HAP-1 (cell line): ENCODE measurements at regions not wholly inside any gene's neighbourhood (a gene's known extent, or its start where the extent isn't known, plus 50 kb on each side); places are given as distances from the start of the nearest gene placed in this dataset.
"Not testable (repeated sequence)": the region's sequence is repeated elsewhere in the genome, so short reads cannot be mapped to it uniquely, and the experiment has no call there.

Experiments
- DNase-seq, 2 experiments: peaks; one replicate each; pipeline ENCODE4 v3.0.0-alpha.2; 2016 to 2020; ENCODE audit warnings: low spot score in 2 of 2
- H3K27me3 ChIP-seq: fragments of 250-450 bp; sonication (Bioruptor Pico); 2 replicates; pipeline ENCODE4 v1.5.1; 2020; ENCODE audit warnings: low read depth, mild to moderate bottlenecking, moderate library complexity
- H3K36me3 ChIP-seq: fragments of 250-450 bp; sonication (Bioruptor Pico); replicated peaks from 2 replicates; pipeline ENCODE4 v1.5.1; 2020; ENCODE audit warnings: mild to moderate bottlenecking
- H3K4me1 ChIP-seq: fragments of 250-450 bp; sonication (Bioruptor Pico); 2 replicates; pipeline ENCODE4 v1.5.1; 2020; ENCODE audit warnings: mild to moderate bottlenecking
- H3K4me3 ChIP-seq: fragments of 250-450 bp; sonication (Bioruptor Pico); 2 replicates; pipeline ENCODE4 v1.5.1; 2020; ENCODE audit warnings: mild to moderate bottlenecking, moderate library complexity
- H3K9me3 ChIP-seq: fragments of 250-450 bp; sonication (Bioruptor Pico); 2 replicates; pipeline ENCODE4 v1.5.1; 2020; ENCODE audit warnings: mild to moderate bottlenecking, moderate library complexity
- in situ Hi-C: fragments of 300-500 bp; cut with MboI; formaldehyde crosslinking; loops from 3 replicates; pipeline ENCODE4 v1.14.3; 2020; ENCODE audit warnings: low sequenced_read_pairs, inconsistent platforms, mixed read lengths

DNA sequence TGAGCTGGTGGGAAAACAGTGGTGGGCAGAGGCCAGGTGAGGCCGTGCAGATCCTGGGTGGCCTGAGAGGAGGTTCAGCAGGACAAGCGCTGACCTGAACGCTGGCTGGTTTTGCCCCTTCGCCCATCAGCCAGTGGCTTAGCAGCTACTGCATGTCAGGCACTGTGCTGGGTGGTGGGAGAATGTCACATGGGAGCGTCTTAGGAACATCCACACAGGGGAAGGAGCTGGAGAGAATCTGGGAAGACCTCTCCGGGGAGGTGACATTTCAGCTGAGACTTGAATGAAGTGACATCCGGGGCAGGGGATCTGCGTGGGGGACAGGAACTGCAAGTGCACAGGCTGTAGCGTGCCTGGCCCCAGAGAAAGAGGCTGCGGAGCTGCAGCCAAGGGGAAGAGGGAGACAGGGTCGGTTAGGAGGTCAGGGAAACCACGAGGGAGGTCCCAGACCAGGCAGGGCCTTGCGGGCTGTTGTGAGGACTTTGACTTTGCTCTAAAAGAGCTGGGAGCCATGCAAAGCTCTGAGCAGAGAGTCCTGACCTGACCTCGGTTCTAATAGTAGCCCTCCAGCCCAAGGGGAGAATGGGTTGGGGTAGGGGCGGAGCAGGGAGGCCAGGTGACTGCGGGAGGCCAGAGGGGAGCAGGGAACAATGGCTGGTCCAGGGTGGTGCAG lies 156.8 kb upstream of the PTPN1 start:
- no peaks in the 10 kb centered on the region for H3K9me3 ChIP-seq
- in situ Hi-C loops, result no loop called here
- no peak for DNase-seq
- no peaks in the 10 kb centered on the region for H3K27me3 ChIP-seq
- no peaks in the 10 kb centered on the region for H3K36me3 ChIP-seq
- H3K4me1 ChIP-seq, result no peaks in the 10 kb centered on the region
- no peak overlapping the region for H3K4me3 ChIP-seq

GRCh38 chr20:50354721-50355589 lies 155.2 kb upstream of the PTPN1 start:
- in situ Hi-C loops, result no loop called here
- H3K4me1 ChIP-seq, result no peaks in the 10 kb centered on the region
- H3K4me3 ChIP-seq, result no peak overlapping the region
- no peak for DNase-seq
- H3K27me3 ChIP-seq, result no peaks in the 10 kb centered on the region
- H3K36me3 ChIP-seq, result no peaks in the 10 kb centered on the region
- no peaks in the 10 kb centered on the region for H3K9me3 ChIP-seq

DNA sequence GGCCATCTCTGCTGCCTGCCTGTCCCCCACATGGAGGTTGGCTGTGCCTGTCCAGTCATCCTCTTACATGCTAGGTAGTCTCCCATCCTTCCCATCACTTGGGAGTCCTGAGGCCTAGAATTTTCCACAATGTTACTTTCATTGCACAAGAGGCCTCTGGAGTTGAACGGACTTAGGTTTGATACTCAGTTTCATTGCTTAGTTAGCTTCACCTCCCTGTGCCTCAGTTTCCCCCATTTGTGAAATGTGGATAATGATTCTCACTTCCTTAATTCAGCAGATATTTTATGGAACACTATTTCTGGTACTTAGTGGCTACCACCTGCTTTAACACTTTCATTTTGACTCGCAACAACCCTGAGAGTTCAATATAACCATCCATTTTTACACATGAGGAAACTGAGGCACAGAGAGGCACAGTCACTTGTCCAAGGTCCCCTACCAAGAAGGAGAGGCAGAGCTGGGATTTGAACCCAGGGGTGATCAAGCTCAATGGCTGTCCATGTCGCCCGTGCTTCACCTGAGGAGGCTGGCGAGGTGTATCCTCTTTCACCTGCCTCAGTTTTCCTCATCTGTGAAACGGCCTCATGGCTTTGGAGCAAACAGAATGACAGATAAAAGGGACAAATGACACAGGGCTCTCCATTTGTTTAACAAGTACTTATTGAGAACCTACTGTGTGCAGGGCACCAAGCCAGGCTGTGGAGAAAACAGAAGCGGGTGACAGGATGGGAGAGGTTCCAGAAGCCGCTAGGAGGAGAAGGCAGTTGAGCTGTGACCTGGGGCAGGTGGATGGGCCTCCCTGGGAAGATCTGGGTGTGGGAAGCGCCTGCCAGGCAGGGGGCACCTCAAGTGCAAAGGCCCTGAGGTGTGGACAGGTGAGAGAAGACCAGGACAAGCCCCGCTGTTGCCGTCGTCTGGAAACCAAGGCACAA lies 154.3 kb upstream of the PTPN1 start:
- Histone ChIP-seq H3K4me3 (no peak overlapping the region), H3K27me3 (no peaks in the 10 kb centered on the region), H3K9me3 (no peaks in the 10 kb centered on the region), H3K36me3 (no peaks in the 10 kb centered on the region), H3K4me1 (no peaks in the 10 kb centered on the region)
- no peak for DNase-seq
- in situ Hi-C loops, result no loop called here

DNA sequence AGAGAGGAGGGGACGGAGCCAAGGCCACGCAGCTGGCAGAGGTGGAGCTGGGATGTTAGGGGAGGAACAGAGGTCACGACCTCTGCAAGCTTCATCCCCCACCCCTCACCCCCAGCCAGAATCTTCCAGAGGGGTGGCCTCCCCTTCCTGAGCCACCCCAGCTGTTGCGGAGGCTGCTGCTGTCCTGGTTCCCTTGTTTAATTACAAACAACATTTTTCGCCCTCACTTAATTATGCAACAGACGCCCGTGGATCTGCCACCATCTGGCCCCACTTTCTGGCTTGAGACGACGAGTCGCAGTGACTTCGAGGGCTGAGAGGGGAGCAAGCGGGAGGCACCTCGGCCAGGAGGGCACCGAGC lies 153.7 kb upstream of the PTPN1 start:
- in situ Hi-C loops, result no loop called here
- Histone ChIP-seq H3K36me3 (no peaks in the 10 kb centered on the region), H3K4me3 (no peak overlapping the region), H3K9me3 (no peaks in the 10 kb centered on the region), H3K4me1 (no peaks in the 10 kb centered on the region), H3K27me3 (no peaks in the 10 kb centered on the region)
- no peak for DNase-seq

DNA sequence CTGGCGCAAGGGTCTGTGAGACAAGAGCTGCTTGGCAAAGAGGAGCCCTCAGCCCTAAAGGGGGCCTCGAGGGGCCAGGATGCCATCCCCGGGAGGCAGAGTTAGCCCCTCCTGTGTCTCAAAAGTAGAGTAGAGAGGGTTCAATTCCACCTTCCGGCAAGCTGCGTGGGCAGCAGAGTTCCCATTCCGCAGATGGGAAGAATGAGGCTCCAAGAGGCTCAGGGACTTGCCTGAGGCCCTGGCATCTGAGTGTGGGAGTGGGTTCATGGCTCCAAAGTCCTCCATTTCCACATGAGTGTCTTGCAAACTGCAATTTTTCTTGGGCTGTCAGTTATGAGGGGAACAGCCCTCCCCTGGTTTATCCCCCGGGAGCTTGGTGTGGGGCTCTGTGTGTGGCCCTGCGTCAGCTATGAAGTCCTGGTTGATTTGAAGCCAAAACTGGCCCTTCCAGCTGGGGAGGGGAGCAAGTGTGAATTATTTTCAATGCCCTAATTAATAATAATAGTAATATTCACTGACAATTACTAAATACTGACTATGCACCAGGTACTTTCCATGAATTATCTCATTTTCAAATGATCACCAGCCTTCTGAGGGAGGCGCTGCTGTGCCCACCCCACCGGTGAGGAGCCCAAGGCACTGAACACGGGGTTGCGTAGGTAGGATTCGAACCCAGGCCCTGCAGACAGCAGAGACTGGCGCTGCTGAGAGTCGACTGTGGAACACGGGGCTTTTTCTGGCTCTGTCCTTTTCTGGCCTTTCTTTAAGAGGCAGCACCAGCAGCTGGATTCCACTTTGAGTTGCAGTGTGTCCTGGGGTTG lies 153.0 kb upstream of the PTPN1 start:
- no peaks in the 10 kb centered on the region for H3K9me3 ChIP-seq
- no peaks in the 10 kb centered on the region for H3K4me1 ChIP-seq
- no peak for DNase-seq
- no peaks in the 10 kb centered on the region for H3K36me3 ChIP-seq
- in situ Hi-C loops, result no loop called here
- peaks cover 3% of the 10 kb centered on the region; the same call in 1 of the 2 replicates for H3K27me3 ChIP-seq
- H3K4me3 ChIP-seq, result no peak overlapping the region

DNA sequence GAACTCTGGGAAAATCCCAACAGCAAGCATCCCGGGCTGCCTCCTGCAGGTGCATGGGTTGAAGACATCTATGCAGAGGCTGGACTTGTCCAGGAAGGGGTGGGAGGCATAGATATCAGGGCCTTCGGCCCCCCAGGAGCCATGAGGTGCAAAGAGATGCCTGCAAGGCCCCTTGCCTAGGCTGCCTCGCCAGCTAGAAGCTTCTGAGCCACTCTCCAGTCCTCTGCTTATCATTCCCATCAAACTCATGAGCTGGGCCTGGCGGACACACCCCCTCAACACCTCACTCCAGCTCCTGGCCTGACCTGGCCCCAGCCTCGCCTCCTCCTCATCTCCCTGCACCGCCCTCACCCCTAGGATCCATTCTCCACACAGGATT lies 152.4 kb upstream of the PTPN1 start:
- DNase-seq, result no peak
- Histone ChIP-seq H3K36me3 (no peaks in the 10 kb centered on the region), H3K4me1 (no peaks in the 10 kb centered on the region), H3K27me3 (peaks cover 6% of the 10 kb centered on the region; the same call in 1 of the 2 replicates), H3K4me3 (no peak overlapping the region), H3K9me3 (no peaks in the 10 kb centered on the region)
- in situ Hi-C loops, result no loop called here

- H3K4me3 ChIP-seq, result no peak overlapping the region
- H3K36me3 ChIP-seq, result no peaks in the 10 kb centered on the region
- DNase-seq, result no peak
- in situ Hi-C loops, result no loop called here
- H3K9me3 ChIP-seq, result no peaks in the 10 kb centered on the region
- peaks cover 6% of the 10 kb centered on the region; the same call in 1 of the 2 replicates for H3K27me3 ChIP-seq
- no peaks in the 10 kb centered on the region for H3K4me1 ChIP-seq
These were observed 152.0 kb upstream of the PTPN1 start for GRCh38 chr20:50358166-50358565.

GRCh38 chr20:50358971-50359370 lies 151.2 kb upstream of the PTPN1 start:
- Histone ChIP-seq H3K36me3 (no peaks in the 10 kb centered on the region), H3K9me3 (no peaks in the 10 kb centered on the region), H3K4me3 (no peak overlapping the region), H3K27me3 (peaks cover 14% of the 10 kb centered on the region), H3K4me1 (no peaks in the 10 kb centered on the region)
- in situ Hi-C loops, result no loop called here
- DNase-seq, result no peak

- no peaks in the 10 kb centered on the region for H3K36me3 ChIP-seq
- DNase-seq, result no peak
- H3K4me3 ChIP-seq, result no peak overlapping the region
- H3K4me1 ChIP-seq, result no peaks in the 10 kb centered on the region
- H3K9me3 ChIP-seq, result no peaks in the 10 kb centered on the region
- in situ Hi-C loops, result no loop called here
- peaks cover 19% of the 10 kb centered on the region for H3K27me3 ChIP-seq
These were observed 150.5 kb upstream of the PTPN1 start for GRCh38 chr20:50359607-50360217.

DNA sequence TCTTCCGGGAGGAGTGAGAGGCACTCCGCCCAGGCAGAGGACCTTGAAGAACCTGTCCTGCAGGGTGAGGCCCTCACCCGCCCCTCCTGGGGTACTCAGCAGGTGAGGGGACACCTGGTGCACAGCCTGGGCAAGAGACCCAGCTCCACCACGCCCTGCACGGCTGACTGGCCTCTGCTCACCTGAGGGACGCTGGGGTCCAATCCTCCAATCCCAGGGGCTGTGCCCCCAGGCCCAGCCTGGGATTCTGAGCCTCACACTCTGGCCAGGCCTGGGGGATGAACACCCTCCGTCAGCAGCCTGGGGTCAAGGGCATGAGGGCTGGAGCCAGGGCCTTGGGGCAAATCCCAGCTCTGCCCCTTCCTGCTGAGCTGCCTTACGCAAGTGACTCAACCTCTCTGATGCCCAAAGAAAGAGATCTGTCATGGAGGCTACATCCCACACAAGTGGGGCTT lies 149.9 kb upstream of the PTPN1 start:
- Histone ChIP-seq H3K4me3 (no peak overlapping the region), H3K36me3 (no peaks in the 10 kb centered on the region), H3K9me3 (no peaks in the 10 kb centered on the region), H3K4me1 (no peaks in the 10 kb centered on the region), H3K27me3 (peaks cover 22% of the 10 kb centered on the region)
- DNase-seq, result no peak
- in situ Hi-C loops, result no loop called here

- H3K4me1 ChIP-seq, result peaks cover 4% of the 10 kb centered on the region; the same call in 1 of the 2 replicates
- no peak for DNase-seq
- no peaks in the 10 kb centered on the region for H3K9me3 ChIP-seq
- H3K36me3 ChIP-seq, result no peaks in the 10 kb centered on the region
- H3K4me3 ChIP-seq, result no peak overlapping the region
- H3K27me3 ChIP-seq, result peaks cover 28% of the 10 kb centered on the region
- in situ Hi-C loops, result no loop called here
These were observed 149.3 kb upstream of the PTPN1 start for GRCh38 chr20:50360921-50361320.

DNA sequence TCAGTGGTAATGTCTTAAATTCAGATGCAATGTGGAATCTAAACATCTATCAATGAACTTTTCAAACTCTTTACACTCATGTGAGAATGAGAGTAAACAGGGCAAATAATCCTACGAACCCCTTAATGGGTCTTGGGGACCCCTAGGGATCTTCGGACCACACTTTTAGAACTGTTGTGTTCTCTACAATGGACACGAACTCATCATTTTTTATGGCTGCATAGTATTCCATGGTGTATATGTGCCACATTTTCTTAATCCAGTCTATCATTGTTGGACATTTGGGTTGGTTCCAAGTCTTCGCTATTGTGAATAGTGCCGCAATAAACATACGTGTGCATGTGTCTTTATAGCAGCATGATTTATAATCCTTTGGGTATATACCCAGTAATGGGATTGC lies 148.0 kb upstream of the PTPN1 start:
- H3K9me3 ChIP-seq, DNase-seq, H3K36me3 ChIP-seq, in situ Hi-C loops, H3K4me3 ChIP-seq, H3K4me1 ChIP-seq: not testable (repeated sequence)
- H3K27me3 ChIP-seq, result peaks cover 28% of the 10 kb centered on the region

- H3K4me3 ChIP-seq, result no peak overlapping the region
- H3K4me1 ChIP-seq, result peaks cover 4% of the 10 kb centered on the region; the same call in 1 of the 2 replicates
- H3K9me3 ChIP-seq, result no peaks in the 10 kb centered on the region
- in situ Hi-C loops, result no loop called here
- no peaks in the 10 kb centered on the region for H3K36me3 ChIP-seq
- DNase-seq, result no peak
- H3K27me3 ChIP-seq, result peaks cover 30% of the 10 kb centered on the region
These were observed 147.2 kb upstream of the PTPN1 start for GRCh38 chr20:50363027-50363426.
